ENCODE measurements at regions not wholly inside any gene's neighbourhood (a gene's known extent, or its start where the extent isn't known, plus 50 kb on each side); places are given as distances from the start of the nearest gene placed in this dataset.

DNA sequence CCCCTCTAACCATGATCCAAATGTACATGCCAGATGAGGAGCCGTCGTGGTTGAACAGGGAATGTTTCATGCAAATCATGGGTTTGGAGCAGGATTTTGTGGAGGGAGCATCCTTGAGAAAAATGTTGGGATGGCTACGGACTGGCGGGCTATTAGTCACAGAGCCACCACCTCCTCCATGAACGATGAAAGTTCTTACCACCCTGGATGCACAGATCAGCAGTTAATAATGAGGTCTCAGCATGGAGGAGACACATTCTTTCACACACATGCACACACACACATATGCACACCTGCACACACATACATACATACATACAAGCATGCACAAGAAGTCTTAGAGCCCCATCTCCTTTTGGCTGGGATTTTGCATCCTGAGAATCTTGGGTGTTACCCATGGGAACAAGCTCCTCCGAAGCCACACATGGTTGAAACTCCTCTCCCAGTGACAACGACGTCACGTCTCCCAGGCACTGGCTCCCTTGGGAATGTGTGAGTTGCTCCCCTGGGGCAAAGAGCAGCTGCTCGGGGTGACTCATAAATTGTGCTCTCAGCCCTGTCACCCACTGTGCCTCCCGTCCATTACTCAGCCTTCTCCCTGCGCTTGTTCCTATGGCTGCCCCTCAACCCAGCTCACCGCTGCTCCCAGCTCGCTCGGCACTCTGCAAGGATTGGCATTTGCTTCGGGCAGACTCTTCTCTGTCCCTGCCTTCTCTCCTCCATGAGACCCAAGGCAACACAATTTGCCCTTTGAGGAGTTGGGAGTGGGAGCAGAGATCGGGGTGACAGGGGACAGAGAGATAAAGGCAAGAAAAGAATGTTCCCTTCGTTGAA lies 344.6 kb downstream of the SOX9 start:
- ChIA-PET CTCF (interaction anchor here (1.8 kb wide), 1 partner anchor 91 kb away, joined by 4 read pairs; no protein-coding TSS in a partner anchor), POLR2A (interaction anchor here (0.7 to 1.1 kb wide), 2 partner anchors 64 to 74 kb away, joined by 3 read pairs; no protein-coding TSS in a partner anchor)
- Histone ChIP-seq H3K27ac (ENCODE audit: low read depth, low read length) (peak overlapping the region; percentile 61), H3K9me3 (ENCODE audit: control insufficient read depth, insufficient read depth, low read length) (no peaks in the 10 kb centered on the region; the same call in 1 of the 2 replicates), H3K27me3 (ENCODE audit: control insufficient read depth, insufficient read depth, low read length) (no peaks in the 10 kb centered on the region), H3K4me3 (ENCODE audit: low read depth, low read length) (peak overlapping the region; percentile 41)
- TF ChIP-seq CTCF (IDR thresholded peaks at IDR 0.05; ENCODE audit: low read depth, low read length): no peak
- DNase-seq (ENCODE audit: low read depth, low spot score): peak; percentile 54

- DNase-seq (ENCODE audit: low read depth, low spot score): no peak
- ChIA-PET POLR2A (interaction anchor here (0.7 to 1.1 kb wide), 2 partner anchors 63 to 74 kb away, joined by 3 read pairs; no protein-coding TSS in a partner anchor), CTCF (interaction anchor here (1.8 kb wide), 1 partner anchor 91 kb away, joined by 4 read pairs; no protein-coding TSS in a partner anchor)
- peak overlapping the region; percentile 41; the same call in 1 of the 2 replicates for H3K4me3 ChIP-seq (ENCODE audit: low read depth, low read length)
- H3K27me3 ChIP-seq (ENCODE audit: control insufficient read depth, insufficient read depth, low read length): no peaks in the 10 kb centered on the region
- peak overlapping the region; percentile 61 for H3K27ac ChIP-seq (ENCODE audit: low read depth, low read length)
- H3K9me3 ChIP-seq (ENCODE audit: control insufficient read depth, insufficient read depth, low read length): no peaks in the 10 kb centered on the region; the same call in 1 of the 2 replicates
- 0 out of 2 replicates have a peak, but pooled peaks have one; percentile 18 for TF ChIP-seq CTCF (IDR thresholded peaks at IDR 0.05; ENCODE audit: low read depth, low read length)
These were observed 345.4 kb downstream of the SOX9 start for GRCh38 chr17:72466199-72466598.

DNA sequence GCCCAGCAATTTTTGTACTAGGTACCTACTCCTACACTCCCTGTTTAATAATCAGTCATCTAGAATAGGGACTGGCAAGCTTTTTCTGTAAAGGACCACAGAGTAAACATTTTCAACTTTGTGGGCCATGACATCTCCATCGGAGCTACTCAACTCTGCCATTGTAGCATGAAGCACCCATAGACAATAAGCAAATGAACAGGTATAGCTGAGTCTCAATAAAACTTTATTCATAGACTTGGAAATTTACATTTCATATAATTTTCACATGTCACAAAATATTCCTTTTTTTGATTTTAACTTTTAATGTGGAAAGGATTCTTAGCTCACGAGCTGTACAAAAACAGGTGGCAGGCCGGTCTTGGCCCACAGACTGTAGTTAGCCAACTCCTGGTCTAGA lies 345.8 kb downstream of the SOX9 start:
- Histone ChIP-seq H3K9me3 (ENCODE audit: control insufficient read depth, insufficient read depth, low read length) (no peaks in the 10 kb centered on the region; the same call in 1 of the 2 replicates), H3K27ac (ENCODE audit: low read depth, low read length) (no peak overlapping the region), H3K4me3 (ENCODE audit: low read depth, low read length) (no peak overlapping the region), H3K27me3 (ENCODE audit: control insufficient read depth, insufficient read depth, low read length) (no peaks in the 10 kb centered on the region)
- ChIA-PET POLR2A (no interaction called here), CTCF (interaction anchor here (1.8 kb wide), 1 partner anchor 90 kb away, joined by 4 read pairs; no protein-coding TSS in a partner anchor)
- no peak for DNase-seq (ENCODE audit: low read depth, low spot score)
- TF ChIP-seq CTCF (IDR thresholded peaks at IDR 0.05; ENCODE audit: low read depth, low read length): no peak

- DNase-seq (ENCODE audit: low read depth, low spot score): no peak
- CTCF ChIA-PET: interaction anchor here (0.6 kb wide), 1 partner anchor 351 kb away, joined by 4 read pairs; no protein-coding TSS in a partner anchor
- Histone ChIP-seq H3K4me3 (ENCODE audit: low read depth, low read length) (no peak overlapping the region), H3K27me3 (ENCODE audit: control insufficient read depth, insufficient read depth, low read length) (no peaks in the 10 kb centered on the region), H3K27ac (ENCODE audit: low read depth, low read length) (no peak overlapping the region), H3K9me3 (ENCODE audit: control insufficient read depth, insufficient read depth, low read length) (no peaks in the 10 kb centered on the region)
- POLR2A ChIA-PET: no interaction called here
- no peak for TF ChIP-seq CTCF (IDR thresholded peaks at IDR 0.05; ENCODE audit: low read depth, low read length)
These were observed 347.2 kb downstream of the SOX9 start for GRCh38 chr17:72467841-72468653.
